Parathyroid adenoma (tissue), 2 donors: ENCODE measurements at regions not wholly inside any gene's neighbourhood (a gene's known extent, or its start where the extent isn't known, plus 50 kb on each side); places are given as distances from the start of the nearest gene placed in this dataset.

ENCODE experiments used
- H2AFZ ChIP-seq: fragments of 300-600 bp; sonication (generic); one replicate; pipeline ENCODE4 v1.7.0; 2017; ENCODE audit warnings: antibody characterized with exemption, mild to moderate bottlenecking
- H3K27ac ChIP-seq: fragments of 300-600 bp; sonication (generic); one replicate; pipeline ENCODE4 v1.7.0; 2017
- H3K27me3 ChIP-seq: fragments of 300-600 bp; sonication (generic); one replicate; pipeline ENCODE4 v1.7.0; 2017; ENCODE audit warnings: low read length; ENCODE audit not compliant: control insufficient read depth, insufficient read depth
- H3K36me3 ChIP-seq: fragments of 300-600 bp; sonication (generic); one replicate; pipeline ENCODE4 v1.7.0; 2017; ENCODE audit warnings: low read length; ENCODE audit not compliant: control insufficient read depth, insufficient read depth
- H3K4me1 ChIP-seq: fragments of 300-600 bp; sonication (generic); one replicate; pipeline ENCODE4 v1.7.0; 2017; ENCODE audit warnings: control low read depth
- H3K4me2 ChIP-seq: fragments of 300-600 bp; sonication (generic); one replicate; pipeline ENCODE4 v1.7.0; 2017; ENCODE audit warnings: low read length
- H3K4me3 ChIP-seq: fragments of 300-600 bp; sonication (generic); one replicate; pipeline ENCODE4 v1.7.0; 2017; ENCODE audit warnings: low read depth, low read length
- H3K79me2 ChIP-seq: fragments of 300-600 bp; sonication (generic); one replicate; pipeline ENCODE4 v1.7.0; 2017; ENCODE audit warnings: control low read depth
- H3K9ac ChIP-seq: fragments of 300-600 bp; sonication (generic); one replicate; pipeline ENCODE4 v1.7.0; 2017; ENCODE audit warnings: mild to moderate bottlenecking
- H3K9me3 ChIP-seq: fragments of 300-600 bp; sonication (generic); one replicate; pipeline ENCODE4 v1.7.0; 2017; ENCODE audit warnings: low read length; ENCODE audit not compliant: control insufficient read depth
- TF ChIP-seq, protein P1 (sequence below): fragments of 300-600 bp; sonication (generic); IDR thresholded peaks from one replicate; pipeline ENCODE4 v1.7.0; 2017; ENCODE audit warnings: antibody characterized with exemption, mild to moderate bottlenecking
- donor health status: primary hyperparathyroidism.

DNA sequence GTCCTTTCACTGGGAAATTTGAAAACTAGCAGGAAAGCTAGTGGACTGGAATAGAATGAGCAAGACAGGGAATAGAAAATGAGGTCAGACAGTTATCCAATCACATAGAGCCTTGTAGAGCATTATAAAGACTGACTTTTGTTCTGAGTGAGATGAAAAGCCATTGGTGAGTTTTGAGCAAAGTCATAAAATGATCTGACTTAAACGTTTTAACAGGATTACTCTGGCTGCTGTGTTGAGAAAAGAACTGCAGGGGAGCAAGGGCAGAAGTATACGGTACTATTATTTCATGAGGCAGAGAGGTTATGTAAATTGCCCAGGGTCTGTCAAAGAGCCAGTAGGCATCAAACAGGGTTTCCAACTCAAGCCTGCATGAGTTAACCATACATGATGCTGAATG, 393.4 kb downstream of the TFEC start:
- Histone ChIP-seq H3K4me2 (no peak overlapping the region), H3K27ac (no peak overlapping the region), H3K9me3 (no peaks in the 10 kb centered on the region), H3K79me2 (no peaks in the 10 kb centered on the region), H3K36me3 (no peaks in the 10 kb centered on the region), H3K4me3 (no peak overlapping the region), H3K4me1 (no peaks in the 10 kb centered on the region), H2AFZ (no peak overlapping the region), H3K9ac (no peak overlapping the region), H3K27me3 (no peaks in the 10 kb centered on the region)
- TF ChIP-seq, protein P1, sequence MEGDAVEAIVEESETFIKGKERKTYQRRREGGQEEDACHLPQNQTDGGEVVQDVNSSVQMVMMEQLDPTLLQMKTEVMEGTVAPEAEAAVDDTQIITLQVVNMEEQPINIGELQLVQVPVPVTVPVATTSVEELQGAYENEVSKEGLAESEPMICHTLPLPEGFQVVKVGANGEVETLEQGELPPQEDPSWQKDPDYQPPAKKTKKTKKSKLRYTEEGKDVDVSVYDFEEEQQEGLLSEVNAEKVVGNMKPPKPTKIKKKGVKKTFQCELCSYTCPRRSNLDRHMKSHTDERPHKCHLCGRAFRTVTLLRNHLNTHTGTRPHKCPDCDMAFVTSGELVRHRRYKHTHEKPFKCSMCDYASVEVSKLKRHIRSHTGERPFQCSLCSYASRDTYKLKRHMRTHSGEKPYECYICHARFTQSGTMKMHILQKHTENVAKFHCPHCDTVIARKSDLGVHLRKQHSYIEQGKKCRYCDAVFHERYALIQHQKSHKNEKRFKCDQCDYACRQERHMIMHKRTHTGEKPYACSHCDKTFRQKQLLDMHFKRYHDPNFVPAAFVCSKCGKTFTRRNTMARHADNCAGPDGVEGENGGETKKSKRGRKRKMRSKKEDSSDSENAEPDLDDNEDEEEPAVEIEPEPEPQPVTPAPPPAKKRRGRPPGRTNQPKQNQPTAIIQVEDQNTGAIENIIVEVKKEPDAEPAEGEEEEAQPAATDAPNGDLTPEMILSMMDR, result no peak

DNA sequence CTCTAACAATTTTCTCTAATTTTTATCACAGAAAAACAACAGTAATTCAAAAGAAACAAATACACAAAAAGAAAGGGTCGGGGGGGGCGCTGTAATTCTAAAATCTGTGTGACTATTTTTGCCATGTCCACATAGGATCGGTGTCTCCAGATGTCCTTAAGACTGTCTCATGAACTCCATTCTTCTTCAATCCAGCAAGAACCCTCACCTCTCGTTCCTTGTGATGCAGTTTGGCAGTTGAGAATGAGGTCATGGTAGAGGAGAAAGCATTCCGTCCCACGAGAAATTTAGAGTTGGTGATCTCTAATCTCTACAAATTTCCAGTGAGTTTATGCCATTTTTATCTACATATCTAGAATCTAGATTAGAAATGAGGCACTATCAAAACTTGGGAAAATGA, 394.7 kb downstream of the TFEC start:
- Histone ChIP-seq H3K9ac (no peak overlapping the region), H2AFZ (no peak overlapping the region), H3K79me2 (no peaks in the 10 kb centered on the region), H3K36me3 (no peaks in the 10 kb centered on the region), H3K4me1 (no peaks in the 10 kb centered on the region), H3K9me3 (no peaks in the 10 kb centered on the region), H3K4me2 (no peak overlapping the region), H3K27ac (no peak overlapping the region), H3K27me3 (no peaks in the 10 kb centered on the region), H3K4me3 (no peak overlapping the region)
- TF ChIP-seq, protein P1, result no peak

DNA sequence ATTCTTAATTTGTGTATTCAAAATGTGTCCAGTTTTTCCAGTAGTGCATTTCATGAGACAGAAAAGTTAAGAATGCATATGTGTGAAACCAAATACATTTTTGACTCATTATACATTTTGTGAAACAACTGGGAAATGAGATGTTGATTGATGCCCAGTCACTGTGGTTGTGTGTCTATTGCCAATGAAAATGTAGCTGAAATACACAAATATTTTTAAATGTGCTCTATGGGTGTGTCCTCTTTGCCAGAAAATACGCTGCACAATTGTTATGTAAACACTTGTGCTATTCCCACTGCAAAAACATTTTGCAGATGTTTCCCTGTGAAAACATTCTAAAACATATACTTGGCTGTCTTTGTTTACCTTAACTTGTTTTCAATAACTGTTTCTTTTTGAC, 395.2 kb downstream of the TFEC start:
- H3K27me3 ChIP-seq, result no peaks in the 10 kb centered on the region
- H3K4me2 ChIP-seq, result no peak overlapping the region
- H3K27ac ChIP-seq, result no peak overlapping the region
- no peaks in the 10 kb centered on the region for H3K79me2 ChIP-seq
- no peak overlapping the region for H3K9ac ChIP-seq
- TF ChIP-seq, protein P1, result no peak
- H3K4me3 ChIP-seq, result no peak overlapping the region
- H3K36me3 ChIP-seq, result no peaks in the 10 kb centered on the region
- no peaks in the 10 kb centered on the region for H3K9me3 ChIP-seq
- H3K4me1 ChIP-seq, result no peaks in the 10 kb centered on the region
- H2AFZ ChIP-seq, result no peak overlapping the region

DNA sequence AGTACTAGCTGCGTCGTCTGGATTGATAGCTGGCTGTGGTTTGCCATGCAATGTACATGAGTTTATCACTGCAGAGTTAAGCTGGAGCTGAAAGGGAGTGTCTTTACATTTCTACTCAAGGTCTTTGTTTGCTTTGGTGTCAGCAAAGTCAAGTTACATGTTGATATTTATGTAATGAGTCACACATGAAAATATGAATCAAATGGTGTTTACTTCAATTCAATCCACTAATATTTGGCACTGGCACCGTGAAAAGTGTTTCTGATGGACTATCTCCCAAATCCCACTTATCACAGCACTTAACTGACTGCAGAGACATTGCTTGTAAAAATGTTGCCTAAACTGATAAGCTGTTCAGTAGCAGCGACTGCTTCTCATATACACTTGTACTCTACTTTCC, 395.9 kb downstream of the TFEC start:
- TF ChIP-seq, protein P1, result no peak
- no peak overlapping the region for H3K4me2 ChIP-seq
- no peaks in the 10 kb centered on the region for H3K79me2 ChIP-seq
- H3K27ac ChIP-seq, result no peak overlapping the region
- H3K27me3 ChIP-seq, result no peaks in the 10 kb centered on the region
- no peak overlapping the region for H3K4me3 ChIP-seq
- no peak overlapping the region for H2AFZ ChIP-seq
- H3K9ac ChIP-seq, result no peak overlapping the region
- H3K4me1 ChIP-seq, result no peaks in the 10 kb centered on the region
- no peaks in the 10 kb centered on the region for H3K36me3 ChIP-seq
- H3K9me3 ChIP-seq, result no peaks in the 10 kb centered on the region

DNA sequence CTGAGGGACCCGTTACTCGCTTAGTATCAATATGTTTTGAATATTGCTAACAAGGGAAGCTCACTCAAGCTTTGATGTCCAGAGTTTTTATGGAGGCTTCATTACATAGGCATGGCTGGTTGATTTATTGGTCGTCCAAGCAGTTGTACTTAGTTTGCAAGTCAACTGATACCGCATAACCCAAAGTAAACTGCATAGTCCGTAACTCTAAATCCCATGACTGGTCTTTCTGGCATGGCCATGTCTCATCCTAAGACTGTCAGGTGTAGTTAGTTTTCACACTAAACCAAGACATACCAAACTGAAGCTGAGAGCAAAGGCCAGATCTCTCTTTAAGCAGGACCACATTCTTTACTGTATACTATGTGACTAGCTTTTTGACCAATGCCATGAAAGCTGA, 397.9 kb downstream of the TFEC start:
- H3K79me2 ChIP-seq, result no peaks in the 10 kb centered on the region
- H3K36me3 ChIP-seq, result no peaks in the 10 kb centered on the region
- no peak overlapping the region for H2AFZ ChIP-seq
- H3K4me3 ChIP-seq, result no peak overlapping the region
- TF ChIP-seq, protein P1, result no peak
- no peak overlapping the region for H3K27ac ChIP-seq
- no peaks in the 10 kb centered on the region for H3K4me1 ChIP-seq
- H3K4me2 ChIP-seq, result no peak overlapping the region
- no peak overlapping the region for H3K9ac ChIP-seq
- no peaks in the 10 kb centered on the region for H3K27me3 ChIP-seq
- H3K9me3 ChIP-seq, result no peaks in the 10 kb centered on the region
